ENCODE measurements at regions not wholly inside any gene's neighbourhood (a gene's known extent, or its start where the extent isn't known, plus 50 kb on each side); places are given as distances from the start of the nearest gene placed in this dataset.

DNA sequence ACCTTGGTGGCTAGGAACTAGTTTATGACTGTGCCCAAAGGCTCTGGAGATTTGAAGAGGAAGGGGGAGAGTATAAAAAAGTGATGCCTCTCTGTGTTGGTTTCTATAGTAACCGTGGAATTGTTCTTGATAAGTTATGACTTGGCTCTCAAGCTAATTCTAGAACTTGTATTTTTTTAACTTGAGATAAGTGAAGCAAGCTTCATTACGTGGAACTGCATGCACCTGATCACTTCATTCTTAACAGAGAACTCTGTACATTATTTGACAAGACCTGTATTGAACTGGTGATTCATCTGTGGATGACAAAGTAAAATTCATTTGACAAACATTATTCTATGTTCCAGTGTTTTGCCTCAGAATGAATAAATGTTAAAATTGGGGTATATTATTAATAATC, 1452.2 kb downstream of the REEP3 start:
- no peak for TF ChIP-seq SUZ12 (IDR thresholded peaks at IDR 0.05; ENCODE audit: extremely low read depth, insufficient read depth, insufficient read length)
- TF ChIP-seq ZNF274 (IDR thresholded peaks at IDR 0.05; ENCODE audit: low read depth, low read length) = no peak
- no peak for TF ChIP-seq YY1 (IDR thresholded peaks at IDR 0.05; ENCODE audit: insufficient read depth, insufficient read length)

Data from NT2/D1 (cell line).